SK-N-SH (cell line): ENCODE measurements at regions not wholly inside any gene's neighbourhood (a gene's known extent, or its start where the extent isn't known, plus 50 kb on each side); places are given as distances from the start of the nearest gene placed in this dataset.

Source experiments
- CTCF ChIA-PET: fragments of 300-600, 350-600 bp; formaldehyde crosslinking; extraction: SDS; loops from one replicate; lab custom pipeline; 2021; lab: Yijun Ruan, JAX
- POLR2A ChIA-PET: fragments of 350-600 bp; sonication (Branson Sonifier 250); formaldehyde crosslinking; extraction: SDS; loops from one replicate; lab custom pipeline; 2020; ENCODE audit warnings: antibody characterized with exemption, inconsistent platforms; lab: Yijun Ruan, JAX
- DNase-seq: peaks from one replicate; pipeline ENCODE4 v3.0.0; 2012
- H2AFZ ChIP-seq: fragments of 200-600 bp; sonication (generic); 2 replicates; pipeline ENCODE4 v1.8.1; 2016; ENCODE audit warnings: antibody characterized with exemption, mild to moderate bottlenecking, low read depth
- H3F3A ChIP-seq: fragments of 200-600 bp; sonication (generic); replicated peaks from 2 replicates; pipeline ENCODE3; 2016; ENCODE audit warnings: antibody characterized with exemption, mild to moderate bottlenecking; ENCODE audit not compliant: insufficient read depth
- H3K27ac ChIP-seq, 2 experiments: fragments of 200-500 bp in 1 of 2; fragments of 200-600 bp in 1 of 2; sonication (Bioruptor generic) in 1 of 2; sonication (generic), shearing (Covaris generic) in 1 of 2; 2 replicates each; pipeline versions ENCODE4 v1.5.1 to v1.6.1; 2014 to 2016; ENCODE audit warnings: low read depth in 2 of 2, inconsistent platforms in 1 of 2, low read length in 1 of 2, mild to moderate bottlenecking in 1 of 2, mixed read lengths in 1 of 2
- H3K27me3 ChIP-seq: fragments of 200-600 bp; sonication (generic), shearing (Covaris generic); 2 replicates; pipeline ENCODE4 v1.6.1; 2016; ENCODE audit warnings: mixed run types; ENCODE audit not compliant: insufficient read depth
- H3K36me3 ChIP-seq, 2 experiments: fragments of 200-500 bp in 1 of 2; fragments of 200-600 bp in 1 of 2; sonication (Bioruptor generic) in 1 of 2; sonication (generic) in 1 of 2; replicated peaks in 1 of 2; 2 replicates each; pipeline versions ENCODE3 to v1.5.1; 2014 to 2016; ENCODE audit warnings: low read length in 1 of 2, mild to moderate bottlenecking in 1 of 2; ENCODE audit not compliant: insufficient read depth in 2 of 2, control insufficient read depth in 1 of 2
- H3K4me1 ChIP-seq, 2 experiments: fragments of 200-500 bp in 1 of 2; fragments of 200-600 bp in 1 of 2; sonication (Bioruptor generic) in 1 of 2; sonication (generic), shearing (Covaris generic) in 1 of 2; 2 replicates each; pipeline versions ENCODE4 v1.5.1 to v1.6.1; 2014 to 2016; ENCODE audit warnings: low read depth in 1 of 2, low read length in 1 of 2, mixed run types in 1 of 2; ENCODE audit not compliant: insufficient read depth in 2 of 2, control insufficient read depth in 1 of 2
- H3K4me2 ChIP-seq: fragments of 200-600 bp; sonication (generic), shearing (Covaris generic); 2 replicates; pipeline ENCODE4 v1.6.1; 2017; ENCODE audit warnings: mixed run types
- H3K4me3 ChIP-seq, 2 experiments: fragments of 200-500 bp in 1 of 2; fragments of 200-600 bp in 1 of 2; sonication (Bioruptor generic) in 1 of 2; sonication (generic), shearing (Covaris generic) in 1 of 2; 2 replicates each; pipeline versions ENCODE4 v1.5.1 to v1.8.1; 2014 to 2016; ENCODE audit warnings: low read depth in 2 of 2, inconsistent platforms in 1 of 2, low read length in 1 of 2, mild to moderate bottlenecking in 1 of 2, mixed read lengths in 1 of 2, moderate library complexity in 1 of 2
- H3K79me2 ChIP-seq: fragments of 200-600 bp; sonication (generic); 2 replicates; pipeline ENCODE4 v1.8.1; 2017; ENCODE audit warnings: mild to moderate bottlenecking; ENCODE audit not compliant: insufficient read depth
- H3K9ac ChIP-seq: fragments of 200-600 bp; sonication (generic); 2 replicates; pipeline ENCODE4 v1.6.1; 2017; ENCODE audit warnings: mixed run types
- H3K9me2 ChIP-seq: fragments of 200-600 bp; sonication (generic); 2 replicates; pipeline ENCODE4 v1.6.1; 2017; ENCODE audit warnings: mixed run types
- H3K9me3 ChIP-seq: fragments of 200-600 bp; sonication (generic); 2 replicates; pipeline ENCODE4 v1.6.1; 2017; ENCODE audit warnings: mixed run types, mild to moderate bottlenecking, moderate library complexity
- H4K20me1 ChIP-seq: fragments of 200-600 bp; sonication (generic); 2 replicates; pipeline ENCODE4 v1.6.1; 2017; ENCODE audit warnings: mild to moderate bottlenecking, mixed run types; ENCODE audit not compliant: insufficient read depth
- ELF1 ChIP-seq: IDR thresholded peaks from 2 replicates; pipeline ENCODE4 v1.4.0; 2012
- EZH2phosphoT487 ChIP-seq: fragments of 200-600 bp; sonication (generic); IDR thresholded peaks from 2 replicates; pipeline ENCODE4 v1.6.1; 2017; ENCODE audit warnings: low read depth, mixed run types, mild to moderate bottlenecking, antibody characterized with exemption, moderate library complexity, borderline replicate concordance
- FOXJ3 ChIP-seq: sonication (generic); formaldehyde crosslinking; IDR thresholded peaks from 2 replicates; pipeline ENCODE4 v1.5.1; 2020; ENCODE audit warnings: mild to moderate bottlenecking, missing genetic modification reagents
- GABPA ChIP-seq: IDR thresholded peaks from 2 replicates; pipeline ENCODE4 v1.4.0; 2012; ENCODE audit warnings: low read depth, mild to moderate bottlenecking
- GATA2 ChIP-seq: sonication (generic); formaldehyde crosslinking; IDR thresholded peaks from 2 replicates; pipeline ENCODE4 v1.5.0; 2020; ENCODE audit warnings: mild to moderate bottlenecking, missing genetic modification reagents
- IRF3 ChIP-seq: fragments of 150-350 bp; IDR thresholded peaks from 2 replicates; pipeline ENCODE4 v1.6.1; 2016; ENCODE audit warnings: mild to moderate bottlenecking, low read depth, low read length
- JUND ChIP-seq: IDR thresholded peaks from 2 replicates; pipeline ENCODE4 v1.4.0; 2012
- MEF2A ChIP-seq: IDR thresholded peaks from 2 replicates; pipeline ENCODE4 v1.4.0; 2012; ENCODE audit warnings: low read depth, borderline replicate concordance
- NFIC ChIP-seq: IDR thresholded peaks from 2 replicates; pipeline ENCODE4 v1.4.0; 2012; ENCODE audit warnings: borderline replicate concordance
- NRF1 ChIP-seq: IDR thresholded peaks from 2 replicates; pipeline ENCODE4 v1.6.1; 2012; ENCODE audit warnings: low read depth, mild to moderate bottlenecking, low read length
- RCOR1 ChIP-seq: fragments of 150-350 bp; IDR thresholded peaks from 2 replicates; pipeline ENCODE4 v1.6.1; 2017; ENCODE audit warnings: antibody characterized with exemption, low read length
- RFX5 ChIP-seq: IDR thresholded peaks from 2 replicates; pipeline ENCODE4 v1.6.1; 2012; ENCODE audit warnings: mild to moderate bottlenecking, improper control_type of control experiment, low read length
- RXRA ChIP-seq: IDR thresholded peaks from 2 replicates; pipeline ENCODE4 v1.4.0; 2012; ENCODE audit warnings: low read depth, mild to moderate bottlenecking, borderline replicate concordance
- SIN3A ChIP-seq: IDR thresholded peaks from 2 replicates; pipeline ENCODE4 v1.6.1; 2012; ENCODE audit warnings: low read depth, mild to moderate bottlenecking, low read length, moderate library complexity, borderline replicate concordance
- TAF1 ChIP-seq: IDR thresholded peaks from 2 replicates; pipeline ENCODE4 v1.6.1; 2012; ENCODE audit warnings: low read depth, mild to moderate bottlenecking, low read length, moderate library complexity, borderline replicate concordance
- TEAD4 ChIP-seq: IDR thresholded peaks from 2 replicates; pipeline ENCODE4 v1.4.0; 2012; ENCODE audit warnings: mild to moderate bottlenecking, borderline replicate concordance; ENCODE audit not compliant: insufficient read depth
- USF1 ChIP-seq: IDR thresholded peaks from 2 replicates; pipeline ENCODE4 v1.4.0; 2012; ENCODE audit warnings: low read depth, borderline replicate concordance
- USF2 ChIP-seq: fragments of 150-350 bp; IDR thresholded peaks from 2 replicates; pipeline ENCODE4 v1.6.1; 2017; ENCODE audit warnings: antibody characterized with exemption, low read length, low read depth, borderline replicate concordance

GRCh38 chr13:99628442-99628841 is 127.2 kb downstream of the TM9SF2 start:
- Histone ChIP-seq H3K27ac (no peak overlapping the region), H3K27me3 (no peaks in the 10 kb centered on the region), H3F3A (peaks cover 9% of the 10 kb centered on the region), H3K4me3 (no peak overlapping the region), H3K9me3 (no peaks in the 10 kb centered on the region), H3K4me2 (no peak overlapping the region), H2AFZ (no peak overlapping the region), H4K20me1 (no peaks in the 10 kb centered on the region), H3K79me2 (no peaks in the 10 kb centered on the region), H3K9me2 (no peaks in the 10 kb centered on the region), H3K4me1 (peaks cover 0 to 4% of the 10 kb centered on the region in 2 experiments; a peak in 3 of 4 replicates), H3K36me3 (no peaks in the 10 kb centered on the region), H3K9ac (no peak overlapping the region)
- ChIA-PET POLR2A (no interaction called here), CTCF (no interaction called here)
- TF ChIP-seq TEAD4 (no peak), USF2 (no peak), SIN3A (no peak), GATA2 (CRISPR knock-in tag) (no peak), FOXJ3 (no peak), EZH2phosphoT487 (no peak), RXRA (no peak), USF1 (no peak), NFIC (no peak), ELF1 (no peak), IRF3 (no peak), TAF1 (no peak), GABPA (no peak), MEF2A (no peak), RFX5 (no peak), RCOR1 (no peak), JUND (no peak), NRF1 (no peak)
- DNase-seq = no peak
